ENCODE measurements at regions not wholly inside any gene's neighbourhood (a gene's known extent, or its start where the extent isn't known, plus 50 kb on each side); places are given as distances from the start of the nearest gene placed in this dataset.
A peak's percentile ranks its signal among the peaks of the same experiment; 100 is the strongest.
"Not testable (repeated sequence)": the region's sequence is repeated elsewhere in the genome, so short reads cannot be mapped to it uniquely, and the experiment has no call there.

GRCh38 chr11:14573539-14574057 lies 53.4 kb upstream of the PSMA1 start:
- not testable (repeated sequence) for DNase-seq

- no peak for DNase-seq
These were observed 57.1 kb upstream of the PSMA1 start for GRCh38 chr11:14577292-14577691.

GRCh38 chr11:14577835-14578529 lies 57.8 kb upstream of the PSMA1 start:
- DNase-seq, result no peak

GRCh38 chr11:14578541-14578956 lies 58.4 kb upstream of the PSMA1 start:
- DNase-seq, result peak; percentile 25

- DNase-seq, result no peak
These were observed 59.5 kb upstream of the PSMA1 start for GRCh38 chr11:14579646-14580045.

- DNase-seq, result no peak
These were observed 60.8 kb upstream of the PDE3B start for GRCh38 chr11:14582793-14583192.

- DNase-seq, result peak; percentile 30
These were observed 60.2 kb upstream of the PDE3B start for GRCh38 chr11:14583252-14584034.

GRCh38 chr11:14584035-14584363 lies 59.6 kb upstream of the PDE3B start:
- DNase-seq, result no peak

GRCh38 chr11:14584595-14584994 lies 59.0 kb upstream of the PDE3B start:
- no peak for DNase-seq

- DNase-seq, result no peak
These were observed 58.2 kb upstream of the PDE3B start for GRCh38 chr11:14585438-14585837.

GRCh38 chr11:14587258-14587657 lies 56.3 kb upstream of the PDE3B start:
- DNase-seq, result no peak

- DNase-seq, result no peak
These were observed 54.9 kb upstream of the PDE3B start for GRCh38 chr11:14588681-14589080.

- no peak for DNase-seq
These were observed 54.2 kb upstream of the PDE3B start for GRCh38 chr11:14589421-14589820.

- DNase-seq, result not testable (repeated sequence)
These were observed 52.6 kb upstream of the PDE3B start for GRCh38 chr11:14591046-14591445.

- DNase-seq, result no peak
These were observed 49.9 kb upstream of the PDE3B start for GRCh38 chr11:14593671-14594070.

Data from left kidney (tissue), 1 donor.